ENCODE measurements at regions not wholly inside any gene's neighbourhood (a gene's known extent, or its start where the extent isn't known, plus 50 kb on each side); places are given as distances from the start of the nearest gene placed in this dataset.

- BruUV-seq (replicated peaks): no TSS peak
- dilution Hi-C loops (cut with MboI; ENCODE audit: extremely low pct_ligation_motif_present, low sequenced_read_pairs): no loop called here
- Histone ChIP-seq H3K79me2 (ENCODE audit: control insufficient read depth, insufficient read depth, low read length) (no peaks in the 10 kb centered on the region), H3K9me3 (replicated peaks; ENCODE audit: control insufficient read depth, insufficient read depth, low read length) (no peaks in the 10 kb centered on the region), H3K4me2 (ENCODE audit: insufficient read depth, low read length) (no peak overlapping the region), H3K27me3 (ENCODE audit: control insufficient read depth in 2 of 2, insufficient read depth in 2 of 2, low read length in 2 of 2) (no peaks in the 10 kb centered on the region), H3K9me1 (replicated peaks; ENCODE audit: control insufficient read depth, extremely low read depth, insufficient read depth, low read length) (no peaks in the 10 kb centered on the region), H2AFZ (ENCODE audit: low read depth, low read length) (no peak overlapping the region), H4K20me1 (replicated peaks; ENCODE audit: control insufficient read depth, extremely low read depth, insufficient read depth, low read length) (no peaks in the 10 kb centered on the region), H3K27ac (ENCODE audit: insufficient read depth, low read depth, low read length) (no peak overlapping the region), H3K4me1 (ENCODE audit: control insufficient read depth, extremely low read depth, insufficient read depth, low read length) (no peaks in the 10 kb centered on the region), H3K4me3 (replicated peaks in 1 of 3; ENCODE audit: insufficient read depth in 1 of 3, low read depth in 1 of 3, low read length in 3 of 3) (no peak overlapping the region), H3K36me3 (ENCODE audit: control insufficient read depth in 2 of 2, extremely low read depth in 1 of 2, insufficient read depth in 2 of 2, low read length in 2 of 2) (no peaks in the 10 kb centered on the region), H3K9ac (replicated peaks; ENCODE audit: extremely low read depth, insufficient read depth, low read length) (no peak overlapping the region)
- ChIA-PET CTCF (no interaction called here), POLR2A (no interaction called here)
- no peak for FAIRE-seq
- TF ChIP-seq POLR2A (IDR thresholded peaks at IDR 0.05; ENCODE audit: low read depth, low read length) (no peak), GATA2 (IDR thresholded peaks at IDR 0.05; ENCODE audit: insufficient read depth, insufficient read length, low read depth, low read length) (no peak), JUN (IDR thresholded peaks at IDR 0.05; ENCODE audit: borderline replicate concordance, insufficient read depth, insufficient read length, low read depth) (no peak), MAX (IDR thresholded peaks at IDR 0.05; ENCODE audit: insufficient read depth, insufficient read length) (no peak), MYC (IDR thresholded peaks at IDR 0.05; ENCODE audit: low read depth, low read length) (no peak), EZH2 (IDR thresholded peaks at IDR 0.05; ENCODE audit: borderline replicate concordance, low read depth, low read length, severe bottlenecking) (no peak), POLR2AphosphoS5 (IDR thresholded peaks at IDR 0.05; ENCODE audit: insufficient read depth, low read depth, low read length) (no peak), FOS (IDR thresholded peaks at IDR 0.05; ENCODE audit: borderline replicate concordance, insufficient read depth, low read length) (no peak)
- TF ChIP-seq, protein P1, sequence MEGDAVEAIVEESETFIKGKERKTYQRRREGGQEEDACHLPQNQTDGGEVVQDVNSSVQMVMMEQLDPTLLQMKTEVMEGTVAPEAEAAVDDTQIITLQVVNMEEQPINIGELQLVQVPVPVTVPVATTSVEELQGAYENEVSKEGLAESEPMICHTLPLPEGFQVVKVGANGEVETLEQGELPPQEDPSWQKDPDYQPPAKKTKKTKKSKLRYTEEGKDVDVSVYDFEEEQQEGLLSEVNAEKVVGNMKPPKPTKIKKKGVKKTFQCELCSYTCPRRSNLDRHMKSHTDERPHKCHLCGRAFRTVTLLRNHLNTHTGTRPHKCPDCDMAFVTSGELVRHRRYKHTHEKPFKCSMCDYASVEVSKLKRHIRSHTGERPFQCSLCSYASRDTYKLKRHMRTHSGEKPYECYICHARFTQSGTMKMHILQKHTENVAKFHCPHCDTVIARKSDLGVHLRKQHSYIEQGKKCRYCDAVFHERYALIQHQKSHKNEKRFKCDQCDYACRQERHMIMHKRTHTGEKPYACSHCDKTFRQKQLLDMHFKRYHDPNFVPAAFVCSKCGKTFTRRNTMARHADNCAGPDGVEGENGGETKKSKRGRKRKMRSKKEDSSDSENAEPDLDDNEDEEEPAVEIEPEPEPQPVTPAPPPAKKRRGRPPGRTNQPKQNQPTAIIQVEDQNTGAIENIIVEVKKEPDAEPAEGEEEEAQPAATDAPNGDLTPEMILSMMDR (IDR thresholded peaks at IDR 0.05; ENCODE audit: extremely low read depth in 1 of 2, insufficient read depth in 1 of 2, low read depth in 1 of 2, low read length in 2 of 2): no peak
- no peak for DNase-seq (ENCODE audit: low read depth, low spot score)
- intact Hi-C loops (cut with micrococcal nuclease): no loop called here
These were observed 1863.5 kb downstream of the MRPL39 start for GRCh38 chr21:23743821-23744220.

Data from endothelial cell of umbilical vein (primary cell).